Loucy (cell line): ENCODE measurements at regions not wholly inside any gene's neighbourhood (a gene's known extent, or its start where the extent isn't known, plus 50 kb on each side); places are given as distances from the start of the nearest gene placed in this dataset.

ENCODE experiments used
- EZH2phosphoT487 ChIP-seq: fragments of 200-600 bp; IDR thresholded peaks from 2 replicates; pipeline ENCODE4 v1.6.1; 2018; ENCODE audit warnings: antibody characterized with exemption, mild to moderate bottlenecking, moderate library complexity, borderline replicate concordance
- TF ChIP-seq, protein P1 (sequence below): fragments of 200-600 bp; sonication (generic); conservative IDR thresholded peaks from 2 replicates; pipeline ENCODE4 v1.5.1; 2014; ENCODE audit warnings: mild to moderate bottlenecking, antibody characterized with exemption, low read length

DNA sequence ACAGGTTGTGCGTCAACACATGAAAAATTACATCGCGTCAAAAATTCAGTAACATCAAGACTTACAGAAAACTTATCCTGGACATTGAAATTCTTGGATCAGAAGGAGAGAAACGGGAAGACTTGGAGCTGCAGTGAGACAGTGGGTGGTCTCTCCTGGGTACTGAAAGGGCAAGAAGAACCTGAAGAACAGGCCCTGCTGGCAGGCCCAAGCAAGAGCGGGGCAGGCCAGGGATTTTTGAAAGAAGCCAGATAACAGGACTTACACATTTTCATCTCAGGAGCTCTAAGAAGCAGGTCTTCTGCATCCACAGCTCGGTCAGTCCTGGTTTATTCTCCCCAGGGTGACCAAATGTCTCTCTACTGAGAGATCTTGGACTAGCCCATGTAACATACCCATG, 466.5 kb upstream of the SOX5 start:
- TF ChIP-seq EZH2phosphoT487, result no peak
- TF ChIP-seq, protein P1, sequence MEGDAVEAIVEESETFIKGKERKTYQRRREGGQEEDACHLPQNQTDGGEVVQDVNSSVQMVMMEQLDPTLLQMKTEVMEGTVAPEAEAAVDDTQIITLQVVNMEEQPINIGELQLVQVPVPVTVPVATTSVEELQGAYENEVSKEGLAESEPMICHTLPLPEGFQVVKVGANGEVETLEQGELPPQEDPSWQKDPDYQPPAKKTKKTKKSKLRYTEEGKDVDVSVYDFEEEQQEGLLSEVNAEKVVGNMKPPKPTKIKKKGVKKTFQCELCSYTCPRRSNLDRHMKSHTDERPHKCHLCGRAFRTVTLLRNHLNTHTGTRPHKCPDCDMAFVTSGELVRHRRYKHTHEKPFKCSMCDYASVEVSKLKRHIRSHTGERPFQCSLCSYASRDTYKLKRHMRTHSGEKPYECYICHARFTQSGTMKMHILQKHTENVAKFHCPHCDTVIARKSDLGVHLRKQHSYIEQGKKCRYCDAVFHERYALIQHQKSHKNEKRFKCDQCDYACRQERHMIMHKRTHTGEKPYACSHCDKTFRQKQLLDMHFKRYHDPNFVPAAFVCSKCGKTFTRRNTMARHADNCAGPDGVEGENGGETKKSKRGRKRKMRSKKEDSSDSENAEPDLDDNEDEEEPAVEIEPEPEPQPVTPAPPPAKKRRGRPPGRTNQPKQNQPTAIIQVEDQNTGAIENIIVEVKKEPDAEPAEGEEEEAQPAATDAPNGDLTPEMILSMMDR, result no peak
